Ascending aorta (tissue), 2 donors: ENCODE measurements at regions not wholly inside any gene's neighbourhood (a gene's known extent, or its start where the extent isn't known, plus 50 kb on each side); places are given as distances from the start of the nearest gene placed in this dataset.

Experiments used
- DNase-seq, 2 donors: peaks; one replicate each; pipeline ENCODE4 v3.0.0-alpha.2; 2019; ENCODE audit warnings: low spot score in 2 of 2
- H3K27ac ChIP-seq, 2 donors: fragments of 200-600 bp; sonication (generic); one replicate each; pipeline ENCODE4 v1.5.1; 2016 to 2017; ENCODE audit warnings: mild to moderate bottlenecking in 1 of 2
- H3K27me3 ChIP-seq: fragments of 200-600 bp; sonication (generic); one replicate; pipeline ENCODE4 v1.5.1; 2017
- H3K36me3 ChIP-seq, 2 donors: fragments of 200-600 bp; sonication (generic); one replicate each; pipeline ENCODE4 v1.5.1; 2016
- H3K4me1 ChIP-seq, 2 donors: fragments of 200-600 bp; sonication (generic); one replicate each; pipeline ENCODE4 v1.5.1; 2016 to 2017; ENCODE audit warnings: mild to moderate bottlenecking in 1 of 2
- H3K4me3 ChIP-seq, 2 donors: fragments of 200-600 bp; sonication (generic); one replicate each; pipeline ENCODE4 v1.5.1; 2016 to 2017; ENCODE audit warnings: mild to moderate bottlenecking in 1 of 2
- H3K9me3 ChIP-seq, 2 donors: fragments of 200-600 bp; sonication (generic); one replicate each; pipeline ENCODE4 v1.5.1; 2016
- CTCF ChIP-seq, 3 experiments: fragments of 200-600 bp in 2 of 3; fragments of 450-650 bp in 1 of 3; sonication (generic) in 2 of 3; IDR thresholded peaks; one replicate each; pipeline ENCODE4 v1.5.1; 2016 to 2019; ENCODE audit warnings: antibody characterized with exemption in 3 of 3, mild to moderate bottlenecking in 1 of 3, moderate library complexity in 1 of 3
- intact Hi-C: fragments of 100-400 bp; cut with DNase I; formaldehyde crosslinking; loops from one replicate; pipeline ENCODE4 v1.15.1; 2023

DNA sequence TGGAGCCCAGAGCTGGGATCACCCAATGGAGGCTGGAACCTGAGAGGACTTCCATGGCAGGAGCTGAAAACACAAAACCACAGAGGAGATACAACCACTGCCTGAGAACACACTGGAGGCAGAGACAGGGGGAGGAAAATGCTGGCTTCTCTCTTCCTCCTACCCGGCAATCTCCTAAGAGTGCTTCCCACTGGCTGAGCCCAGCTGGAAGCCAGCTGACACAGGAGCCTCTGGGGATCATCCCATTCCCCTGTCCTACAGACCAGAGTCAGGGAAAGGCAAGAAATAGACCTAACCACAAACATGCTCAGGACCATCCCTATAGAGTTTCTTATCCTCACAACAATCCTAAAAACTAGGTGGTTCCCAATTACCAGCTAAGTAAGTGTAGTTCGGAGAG is 112.4 kb upstream of the CDH5 start:
- DNase-seq, result no peak

DNA sequence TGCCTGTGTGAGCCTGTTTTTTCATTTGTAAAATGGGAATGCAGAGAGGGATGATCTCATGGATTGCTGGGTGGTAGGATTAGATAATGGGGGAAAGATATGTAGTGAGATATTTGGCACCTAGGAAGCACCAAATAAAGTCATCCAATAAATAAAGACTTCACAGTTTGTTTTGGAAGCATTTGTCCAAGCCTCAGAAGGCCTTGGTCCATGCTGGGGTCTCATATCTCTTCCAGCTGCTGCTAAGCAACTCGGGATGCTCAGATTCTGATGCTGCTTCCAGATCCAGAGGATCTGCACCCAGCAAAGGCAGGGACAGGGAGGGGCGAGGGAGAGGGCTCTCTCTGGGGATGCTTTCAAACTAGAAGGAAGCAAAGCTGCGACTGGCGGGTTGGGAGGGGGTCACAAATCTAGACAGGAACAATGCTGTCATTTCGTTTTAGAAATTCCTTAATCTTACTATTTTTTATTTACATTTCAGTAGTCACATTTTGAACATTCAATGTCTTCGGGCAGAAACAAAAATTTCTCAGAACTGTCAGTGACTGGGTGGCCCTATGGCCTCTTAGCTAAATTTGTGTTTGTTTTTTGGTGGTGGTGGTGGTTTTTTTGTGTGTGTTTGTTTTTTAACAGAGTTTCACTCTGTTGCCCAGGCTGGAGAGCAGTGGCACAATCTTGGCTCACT is 114.9 kb upstream of the CDH5 start:
- DNase-seq, result no peak
- no peaks in the 10 kb centered on the region for H3K27me3 ChIP-seq
- H3K36me3 ChIP-seq, result no peaks in the 10 kb centered on the region
- no peak overlapping the region for H3K27ac ChIP-seq
- H3K4me3 ChIP-seq, result no peak overlapping the region
- peaks cover 0 to 5% of the 10 kb centered on the region in 2 donors for H3K4me1 ChIP-seq
- intact Hi-C loops, result no loop called here
- no peaks in the 10 kb centered on the region for H3K9me3 ChIP-seq
- TF ChIP-seq CTCF (IDR thresholded peaks at IDR 0.05), result no peak

More for the DNA sequence above, 112.4 kb upstream of the CDH5 start:
- Histone ChIP-seq H3K27ac (no peak overlapping the region), H3K4me1 (peaks cover 0 to 5% of the 10 kb centered on the region in 2 donors), H3K27me3 (no peaks in the 10 kb centered on the region), H3K4me3 (no peak overlapping the region), H3K36me3 (no peaks in the 10 kb centered on the region), H3K9me3 (no peaks in the 10 kb centered on the region)
- TF ChIP-seq CTCF (IDR thresholded peaks at IDR 0.05), result no peak
- intact Hi-C loops, result no loop called here

DNA sequence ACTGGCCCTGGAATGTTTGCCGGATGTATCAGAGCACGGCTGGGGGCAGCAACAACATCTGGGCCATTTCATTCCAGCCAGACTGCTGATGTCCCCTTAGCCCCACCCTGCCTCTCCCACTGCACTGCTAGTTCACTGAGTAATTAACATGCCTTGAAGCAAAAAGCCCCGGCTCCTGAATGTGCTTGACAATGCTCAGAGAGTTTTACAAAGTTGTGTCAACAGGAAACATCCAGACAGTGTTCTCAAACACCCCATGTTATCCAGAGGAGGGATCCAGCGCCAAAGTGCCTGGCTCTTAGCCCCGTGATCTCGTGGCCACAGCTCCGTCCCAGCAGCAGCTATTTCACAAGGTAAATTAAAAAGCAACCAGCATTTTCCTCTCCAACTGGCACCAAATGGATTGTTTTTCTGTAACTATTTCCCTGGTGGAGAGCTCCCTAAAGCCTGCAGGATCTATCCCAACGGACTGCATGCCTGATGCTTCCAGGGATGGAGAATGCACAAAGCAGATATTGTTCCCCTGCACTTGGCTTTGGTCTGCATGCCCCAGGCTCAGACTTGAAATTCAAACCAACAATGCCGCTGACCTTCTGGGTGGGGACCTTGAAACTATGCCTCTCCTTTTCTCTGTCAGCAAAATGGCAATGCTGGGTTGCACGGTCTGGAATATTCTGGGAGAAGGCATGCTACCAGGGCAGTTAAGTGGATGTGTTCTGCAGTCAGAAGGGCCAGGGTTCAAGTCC is 115.6 kb upstream of the CDH5 start:
- Histone ChIP-seq H3K27ac (no peak overlapping the region), H3K9me3 (no peaks in the 10 kb centered on the region), H3K27me3 (no peaks in the 10 kb centered on the region), H3K4me1 (peaks cover 0 to 5% of the 10 kb centered on the region in 2 donors), H3K4me3 (no peak overlapping the region), H3K36me3 (no peaks in the 10 kb centered on the region)
- DNase-seq, result peak in 1 of 2 donors; percentile 69
- TF ChIP-seq CTCF (IDR thresholded peaks at IDR 0.05), result no peak
- intact Hi-C loops, result no loop called here

- DNase-seq, result no peak
- no peak overlapping the region for H3K4me3 ChIP-seq
- H3K9me3 ChIP-seq, result no peaks in the 10 kb centered on the region
- intact Hi-C loops, result no loop called here
- TF ChIP-seq CTCF (IDR thresholded peaks at IDR 0.05), result no peak
- peaks cover 0 to 5% of the 10 kb centered on the region in 2 donors for H3K4me1 ChIP-seq
- no peaks in the 10 kb centered on the region for H3K36me3 ChIP-seq
- no peaks in the 10 kb centered on the region for H3K27me3 ChIP-seq
- no peak overlapping the region for H3K27ac ChIP-seq
Measured at GRCh38 chr16:66247516-66248481, 118.7 kb upstream of the CDH5 start.

DNA sequence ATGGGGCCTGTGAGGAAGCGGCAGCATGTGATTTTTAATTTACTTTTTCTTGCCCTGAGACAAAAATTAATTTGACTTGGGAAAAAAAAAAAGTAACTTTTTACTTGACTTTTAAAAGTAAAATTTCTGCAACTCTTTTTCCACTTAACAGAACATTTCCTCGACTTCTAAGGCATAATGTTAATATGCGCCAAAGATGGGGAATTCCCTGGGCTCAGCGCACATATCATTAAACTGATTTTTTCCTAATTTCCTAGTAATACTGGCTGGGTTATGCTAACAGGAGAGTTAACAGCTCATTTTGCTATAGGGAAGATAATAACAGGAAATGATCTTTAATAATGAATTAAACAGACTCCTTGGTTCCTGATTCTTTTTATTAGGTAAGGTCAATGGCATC is 120.6 kb upstream of the CDH5 start:
- no peaks in the 10 kb centered on the region for H3K36me3 ChIP-seq
- intact Hi-C loops, result no loop called here
- H3K4me1 ChIP-seq, result peaks cover 0 to 4% of the 10 kb centered on the region in 2 donors
- TF ChIP-seq CTCF (IDR thresholded peaks at IDR 0.05), result no peak
- no peak overlapping the region for H3K27ac ChIP-seq
- H3K4me3 ChIP-seq, result no peak overlapping the region
- H3K9me3 ChIP-seq, result no peaks in the 10 kb centered on the region
- DNase-seq, result no peak
- no peaks in the 10 kb centered on the region for H3K27me3 ChIP-seq
